ENCODE measurements at regions not wholly inside any gene's neighbourhood (a gene's known extent, or its start where the extent isn't known, plus 50 kb on each side); places are given as distances from the start of the nearest gene placed in this dataset.

GRCh38 chr1:101165954-101166353, 70.9 kb upstream of the S1PR1 start:
- in situ Hi-C loops (cut with MboI; ENCODE audit: low pct_unique_long_range_greater_than_20kb, low sequenced_read_pairs, unreplicated experiment) = no loop called here
- no peak for DNase-seq (ENCODE audit: low spot score)
- TF ChIP-seq, protein P1, sequence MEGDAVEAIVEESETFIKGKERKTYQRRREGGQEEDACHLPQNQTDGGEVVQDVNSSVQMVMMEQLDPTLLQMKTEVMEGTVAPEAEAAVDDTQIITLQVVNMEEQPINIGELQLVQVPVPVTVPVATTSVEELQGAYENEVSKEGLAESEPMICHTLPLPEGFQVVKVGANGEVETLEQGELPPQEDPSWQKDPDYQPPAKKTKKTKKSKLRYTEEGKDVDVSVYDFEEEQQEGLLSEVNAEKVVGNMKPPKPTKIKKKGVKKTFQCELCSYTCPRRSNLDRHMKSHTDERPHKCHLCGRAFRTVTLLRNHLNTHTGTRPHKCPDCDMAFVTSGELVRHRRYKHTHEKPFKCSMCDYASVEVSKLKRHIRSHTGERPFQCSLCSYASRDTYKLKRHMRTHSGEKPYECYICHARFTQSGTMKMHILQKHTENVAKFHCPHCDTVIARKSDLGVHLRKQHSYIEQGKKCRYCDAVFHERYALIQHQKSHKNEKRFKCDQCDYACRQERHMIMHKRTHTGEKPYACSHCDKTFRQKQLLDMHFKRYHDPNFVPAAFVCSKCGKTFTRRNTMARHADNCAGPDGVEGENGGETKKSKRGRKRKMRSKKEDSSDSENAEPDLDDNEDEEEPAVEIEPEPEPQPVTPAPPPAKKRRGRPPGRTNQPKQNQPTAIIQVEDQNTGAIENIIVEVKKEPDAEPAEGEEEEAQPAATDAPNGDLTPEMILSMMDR (IDR thresholded peaks at IDR 0.05; ENCODE audit: extremely low read depth, insufficient read depth, missing control alignments) = no peak

GRCh38 chr1:101165532-101165931, 71.3 kb upstream of the S1PR1 start:
- TF ChIP-seq, protein P1 (IDR thresholded peaks at IDR 0.05; ENCODE audit: extremely low read depth, insufficient read depth, missing control alignments) = no peak
- in situ Hi-C loops (cut with MboI; ENCODE audit: low pct_unique_long_range_greater_than_20kb, low sequenced_read_pairs, unreplicated experiment) = no loop called here
- DNase-seq (ENCODE audit: low spot score) = no peak

GRCh38 chr1:101164776-101165175, 72.0 kb upstream of the S1PR1 start:
- in situ Hi-C loops (cut with MboI; ENCODE audit: low pct_unique_long_range_greater_than_20kb, low sequenced_read_pairs, unreplicated experiment) = no loop called here
- TF ChIP-seq, protein P1 (IDR thresholded peaks at IDR 0.05; ENCODE audit: extremely low read depth, insufficient read depth, missing control alignments) = no peak
- no peak for DNase-seq (ENCODE audit: low spot score)

GRCh38 chr1:101162736-101163735, 73.8 kb upstream of the S1PR1 start:
- TF ChIP-seq, protein P1 (IDR thresholded peaks at IDR 0.05; ENCODE audit: extremely low read depth, insufficient read depth, missing control alignments) = no peak
- no peak for DNase-seq (ENCODE audit: low spot score)
- in situ Hi-C loops (cut with MboI; ENCODE audit: low pct_unique_long_range_greater_than_20kb, low sequenced_read_pairs, unreplicated experiment) = no loop called here

GRCh38 chr1:101162300-101162699, 74.5 kb upstream of the S1PR1 start:
- no peak for DNase-seq (ENCODE audit: low spot score)
- in situ Hi-C loops (cut with MboI; ENCODE audit: low pct_unique_long_range_greater_than_20kb, low sequenced_read_pairs, unreplicated experiment) = no loop called here
- TF ChIP-seq, protein P1 (IDR thresholded peaks at IDR 0.05; ENCODE audit: extremely low read depth, insufficient read depth, missing control alignments) = no peak

DNA sequence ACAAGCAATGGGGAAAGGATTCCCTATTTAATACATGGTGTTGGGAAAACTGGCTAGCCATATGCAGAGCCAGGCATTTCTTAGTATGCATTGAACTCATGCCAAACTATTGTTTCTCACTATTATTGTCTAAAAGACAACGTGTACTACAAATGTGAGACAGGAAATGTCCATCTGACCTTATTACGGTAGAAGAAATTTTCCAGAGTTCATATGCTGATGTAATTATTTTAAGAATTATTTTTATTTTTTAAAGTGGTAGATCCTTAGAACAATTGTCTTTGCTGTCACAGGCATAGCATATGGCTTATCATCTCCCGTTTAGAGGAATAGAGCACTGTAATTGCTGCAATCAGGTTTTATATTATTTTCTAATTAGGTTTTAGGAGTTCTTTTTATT, 75.2 kb upstream of the S1PR1 start:
- TF ChIP-seq, protein P1 (IDR thresholded peaks at IDR 0.05; ENCODE audit: extremely low read depth, insufficient read depth, missing control alignments) = no peak
- in situ Hi-C loops (cut with MboI; ENCODE audit: low pct_unique_long_range_greater_than_20kb, low sequenced_read_pairs, unreplicated experiment) = no loop called here
- DNase-seq (ENCODE audit: low spot score) = no peak

All from GM13977 (cell line).